MV-4-11 (cell line): ENCODE measurements at regions not wholly inside any gene's neighbourhood (a gene's known extent, or its start where the extent isn't known, plus 50 kb on each side); places are given as distances from the start of the nearest gene placed in this dataset.

ENCODE experiments used
- DNase-seq: peaks from one replicate; lab custom pipeline; 2025; lab: John Stamatoyannopoulos, UW

DNA sequence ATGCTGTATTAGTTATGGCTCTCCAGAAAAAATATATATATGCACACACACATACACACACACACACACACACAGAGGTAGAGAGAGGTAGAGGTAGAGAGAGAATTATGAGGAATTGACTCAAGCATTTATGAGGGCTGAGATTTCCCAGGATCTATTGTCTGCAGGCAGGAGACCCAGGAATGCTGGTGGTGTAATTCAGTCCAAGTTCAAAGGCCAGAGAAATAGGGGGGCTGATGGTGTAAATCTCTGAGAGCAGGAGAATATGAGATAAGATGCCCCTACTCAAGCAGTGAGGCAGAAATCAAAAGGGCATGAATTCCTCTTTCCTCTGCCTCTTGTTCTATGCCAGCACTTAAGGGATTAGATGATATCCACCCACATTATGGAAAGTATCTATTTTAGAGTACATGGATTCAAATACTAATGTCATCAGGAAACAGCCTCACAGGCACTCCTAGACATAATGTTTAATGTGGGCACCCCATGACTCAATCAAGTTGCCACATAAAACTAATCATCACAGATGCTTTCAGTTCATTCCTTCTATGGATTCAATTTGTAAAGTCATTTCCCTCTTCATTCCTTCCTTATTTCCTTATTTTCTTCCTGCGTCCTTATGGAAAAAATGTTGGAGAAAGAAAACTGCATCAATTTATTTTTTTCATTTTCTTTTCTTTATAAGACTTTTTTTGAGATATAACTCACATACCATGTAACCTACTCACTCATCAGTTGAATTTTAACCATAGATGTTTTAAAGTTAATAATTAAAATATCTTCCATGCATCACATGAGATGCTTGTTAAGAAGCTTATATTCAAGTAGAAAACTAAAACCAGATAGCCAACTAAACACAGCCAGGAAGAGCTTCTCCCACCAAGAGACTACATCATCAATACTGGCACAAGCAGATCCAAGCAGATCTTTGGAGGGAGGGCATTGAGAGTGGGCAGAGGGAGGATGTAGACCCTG, 406.2 kb downstream of the MBD2 start:
- no peak for DNase-seq

- DNase-seq, result no peak
Measured at GRCh38 chr18:53800171-53800570, 424.3 kb downstream of the MBD2 start.

GRCh38 chr18:53799134-53799533, 425.3 kb downstream of the MBD2 start:
- no peak for DNase-seq

GRCh38 chr18:53798516-53798915, 426.0 kb downstream of the MBD2 start:
- DNase-seq, result no peak

- no peak for DNase-seq
Measured at GRCh38 chr18:53797998-53798495, 426.4 kb downstream of the MBD2 start.

- DNase-seq, result peak; percentile 85
Measured at GRCh38 chr18:53796040-53796729, 428.3 kb downstream of the MBD2 start.

DNA sequence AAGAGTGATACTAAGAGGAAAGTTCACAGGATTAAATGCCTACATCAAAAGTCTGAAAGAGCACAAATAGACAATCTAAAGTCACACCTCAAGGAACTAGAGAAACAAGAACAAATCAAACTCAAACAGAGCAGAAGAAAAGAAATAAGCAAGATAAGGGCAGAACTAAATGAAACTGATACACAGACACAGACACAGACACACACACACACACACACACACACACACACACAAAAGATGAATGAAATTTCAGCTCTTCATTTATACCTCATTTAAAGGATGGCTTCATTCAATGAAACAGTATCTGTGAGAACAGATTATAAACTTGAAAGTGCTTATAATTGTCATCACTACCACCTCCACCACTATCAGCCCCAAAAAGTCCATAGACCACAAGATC, 428.9 kb downstream of the MBD2 start:
- no peak for DNase-seq

GRCh38 chr18:53795061-53795460, 429.4 kb downstream of the MBD2 start:
- DNase-seq, result no peak

GRCh38 chr18:53792762-53793161, 431.7 kb downstream of the MBD2 start:
- DNase-seq, result no peak

DNA sequence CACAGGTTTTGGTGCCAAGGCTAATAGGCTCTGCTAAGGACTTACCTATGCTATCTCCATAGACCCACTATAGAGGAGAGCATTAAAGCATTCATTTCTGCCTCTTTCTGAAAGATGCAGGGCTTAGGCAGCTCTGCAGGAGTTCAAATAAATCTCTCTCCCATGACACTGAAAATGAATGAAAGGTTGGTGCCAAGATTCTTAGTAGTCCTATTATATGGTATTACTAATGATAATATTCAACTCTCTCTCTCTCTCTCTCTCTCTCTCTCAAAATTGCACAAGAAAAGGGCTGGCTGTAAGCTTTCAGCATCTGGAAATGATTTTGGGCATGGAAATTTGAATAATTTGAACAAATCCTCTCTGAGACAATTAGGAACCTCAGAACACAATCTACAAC, 433.7 kb downstream of the MBD2 start:
- no peak for DNase-seq

- DNase-seq, result no peak
Measured at GRCh38 chr18:53789376-53790247, 434.9 kb downstream of the MBD2 start.

GRCh38 chr18:53785811-53786210, 438.7 kb downstream of the MBD2 start:
- DNase-seq, result peak; percentile 3

DNA sequence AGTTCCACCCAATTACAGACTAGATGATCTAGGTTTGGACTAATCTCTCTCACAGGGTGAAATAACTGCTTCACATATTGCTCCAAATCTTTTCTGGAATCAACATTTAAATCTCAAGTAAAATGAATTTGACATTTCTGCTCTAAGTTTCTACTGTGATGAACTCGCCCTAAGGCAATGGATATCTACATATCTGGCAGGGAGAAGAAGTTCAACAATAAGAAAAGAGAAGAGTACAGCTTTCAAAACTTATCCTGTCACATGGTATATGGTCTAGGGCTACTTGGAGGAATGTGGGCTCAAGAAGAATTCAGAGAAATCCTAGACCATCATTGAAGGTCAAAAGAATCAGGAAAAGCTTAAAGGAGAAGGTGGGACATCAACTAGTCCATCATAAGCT, 440.2 kb downstream of the MBD2 start:
- no peak for DNase-seq

- peak; percentile 69 for DNase-seq
Measured at GRCh38 chr18:53780666-53781065, 443.8 kb downstream of the MBD2 start.

DNA sequence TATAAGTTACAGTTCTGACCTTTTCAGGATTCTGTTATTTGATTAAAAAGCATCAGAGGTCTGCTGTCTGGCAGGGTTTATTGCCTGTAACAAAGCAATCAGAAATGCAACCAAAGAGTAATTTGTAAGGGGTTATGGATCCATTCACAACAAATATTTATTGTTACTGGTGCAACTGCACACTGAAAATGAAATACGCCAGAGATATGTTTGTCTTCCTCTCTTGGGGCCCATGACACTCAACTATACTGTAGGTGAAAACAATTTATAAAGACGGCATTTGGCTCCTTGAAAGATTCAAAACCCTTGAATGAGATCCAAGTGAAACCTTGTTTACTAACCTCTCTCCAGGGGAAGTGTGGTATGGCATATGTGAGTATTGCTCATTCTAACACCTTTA, 452.2 kb downstream of the MBD2 start:
- DNase-seq, result no peak

DNA sequence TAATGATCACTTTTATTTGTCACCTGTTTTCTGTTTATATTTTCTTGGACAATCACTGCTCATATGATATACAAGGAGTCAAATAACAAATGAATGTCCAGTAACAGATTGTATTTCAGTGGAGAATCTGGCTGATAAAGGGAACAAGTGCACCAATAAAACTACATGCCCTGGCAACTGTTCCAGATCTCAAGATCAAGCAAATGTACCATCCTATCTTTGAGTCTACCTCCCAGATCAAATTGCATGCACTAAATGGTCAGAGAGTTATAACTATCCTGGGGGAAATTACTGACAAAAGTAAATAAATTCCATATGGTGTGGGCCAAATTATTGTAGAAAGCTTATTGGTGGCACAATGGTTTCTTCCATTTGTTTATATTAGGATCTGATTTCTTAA, 452.8 kb downstream of the MBD2 start:
- DNase-seq, result no peak

- no peak for DNase-seq
Measured at GRCh38 chr18:53765211-53765610, 459.3 kb downstream of the MBD2 start.

GRCh38 chr18:53764086-53764485, 460.4 kb downstream of the MBD2 start:
- no peak for DNase-seq

GRCh38 chr18:53757328-53757727, 467.1 kb downstream of the MBD2 start:
- no peak for DNase-seq

DNA sequence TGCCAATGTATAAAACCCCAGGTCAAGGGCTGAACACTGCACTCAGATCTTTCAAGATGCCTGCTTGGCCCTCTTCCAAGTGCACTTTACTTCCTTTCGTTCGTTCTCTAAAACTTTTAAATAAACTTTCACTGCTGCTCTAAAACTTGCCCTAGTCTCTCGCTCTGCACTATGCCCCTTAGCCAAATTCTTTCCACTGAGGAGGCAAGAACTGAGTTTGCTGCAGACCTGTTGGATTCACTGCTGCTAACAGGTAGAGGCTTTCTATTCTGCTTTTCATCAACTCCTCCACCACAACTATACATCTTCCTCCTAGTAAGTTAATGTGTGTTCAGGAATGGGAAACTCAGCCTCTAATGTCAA, 467.9 kb downstream of the MBD2 start:
- no peak for DNase-seq

GRCh38 chr18:53755914-53756609, 468.4 kb downstream of the MBD2 start:
- DNase-seq, result no peak

GRCh38 chr18:53754154-53754553, 470.3 kb downstream of the MBD2 start:
- DNase-seq, result no peak
